Hematopoietic multipotent progenitor cell (in vitro differentiated cells): ENCODE measurements at regions not wholly inside any gene's neighbourhood (a gene's known extent, or its start where the extent isn't known, plus 50 kb on each side); places are given as distances from the start of the nearest gene placed in this dataset.
"Not testable (repeated sequence)": the region's sequence is repeated elsewhere in the genome, so short reads cannot be mapped to it uniquely, and the experiment has no call there.

Experiments
- DNase-seq, 3 donors: peaks; one replicate each; pipeline ENCODE4 v3.0.0-alpha.2; 2011 to 2015; ENCODE audit warnings: low read depth in 2 of 3, low spot score in 2 of 3

DNA sequence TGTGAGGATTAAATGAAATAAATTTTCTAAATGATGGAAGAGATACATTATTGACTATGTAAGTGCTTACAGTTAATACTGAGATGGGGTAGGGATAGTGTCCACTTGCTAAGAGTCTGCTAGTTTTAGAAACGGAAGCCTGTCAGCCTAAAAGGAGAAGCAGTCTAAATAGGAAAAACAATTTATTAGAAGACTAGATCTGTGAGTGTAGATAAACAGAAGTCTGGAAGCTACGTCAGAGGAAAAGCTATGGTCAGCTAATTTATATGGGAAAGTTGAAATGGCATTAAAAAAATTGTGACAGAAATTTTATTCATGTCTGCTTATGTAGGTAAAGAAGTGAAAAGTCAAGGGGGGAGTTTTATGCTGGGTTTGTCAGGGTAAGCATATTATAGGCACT is 1338.4 kb upstream of the CHAC2 start:
- peak in 2 of 3 donors; percentile 24 to 62 for DNase-seq

DNA sequence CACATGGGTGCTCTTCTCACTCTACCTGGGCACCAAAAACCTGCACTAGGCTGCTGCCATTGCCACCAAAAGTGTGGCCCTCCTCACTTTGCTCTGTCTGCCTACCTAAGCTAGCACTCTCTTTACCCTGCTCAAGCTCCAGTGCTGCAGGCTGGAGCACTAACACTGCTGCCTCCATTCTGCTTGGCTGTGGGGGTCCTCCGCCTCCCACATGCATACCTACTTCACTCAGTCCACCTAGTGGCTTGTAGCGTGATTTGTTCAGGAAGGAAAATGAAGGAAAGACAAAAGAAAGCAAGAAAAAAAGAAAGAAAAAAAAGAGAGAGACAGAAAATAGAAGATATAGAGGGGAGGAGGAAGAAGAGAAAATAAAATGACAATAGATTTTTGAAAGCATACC is 1339.4 kb upstream of the CHAC2 start:
- no peak for DNase-seq

DNA sequence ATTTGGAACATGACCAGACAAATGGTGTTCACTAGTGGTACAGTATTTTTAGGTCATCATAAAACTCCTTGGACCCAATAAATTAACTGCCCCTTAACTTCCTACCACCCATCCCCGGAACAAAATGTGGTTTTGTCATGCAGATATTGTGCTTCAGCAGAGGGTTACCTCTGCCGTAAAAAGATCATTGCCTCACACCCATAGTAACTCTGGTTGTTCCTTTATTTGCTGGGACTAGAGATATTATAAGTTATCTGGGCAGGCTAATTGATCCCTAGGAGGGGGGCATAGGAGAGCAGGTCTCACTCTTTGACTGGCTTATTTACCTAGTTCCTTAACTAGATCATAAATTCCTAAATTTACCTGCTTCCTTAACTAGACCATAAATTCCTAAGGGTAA is 1343.9 kb upstream of the CHAC2 start:
- DNase-seq, result no peak

DNA sequence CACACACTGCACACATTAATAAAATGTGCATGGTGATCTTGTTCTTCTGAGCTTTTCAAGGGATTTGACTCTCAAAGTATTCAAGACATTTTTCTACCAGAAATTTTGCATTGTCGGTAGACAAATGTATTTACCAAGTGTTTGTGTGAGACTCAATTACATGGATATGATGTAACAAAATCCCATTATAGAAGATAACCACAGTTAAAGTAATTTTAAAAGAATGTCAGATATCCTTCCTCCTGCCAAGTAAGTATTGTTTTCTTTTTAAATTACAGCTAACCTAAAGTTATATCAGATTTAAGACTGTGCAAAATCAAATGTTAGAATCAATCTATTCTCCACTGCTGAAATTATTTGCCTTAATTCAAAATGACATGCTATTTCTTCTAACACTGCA is 1344.5 kb upstream of the CHAC2 start:
- no peak for DNase-seq

DNA sequence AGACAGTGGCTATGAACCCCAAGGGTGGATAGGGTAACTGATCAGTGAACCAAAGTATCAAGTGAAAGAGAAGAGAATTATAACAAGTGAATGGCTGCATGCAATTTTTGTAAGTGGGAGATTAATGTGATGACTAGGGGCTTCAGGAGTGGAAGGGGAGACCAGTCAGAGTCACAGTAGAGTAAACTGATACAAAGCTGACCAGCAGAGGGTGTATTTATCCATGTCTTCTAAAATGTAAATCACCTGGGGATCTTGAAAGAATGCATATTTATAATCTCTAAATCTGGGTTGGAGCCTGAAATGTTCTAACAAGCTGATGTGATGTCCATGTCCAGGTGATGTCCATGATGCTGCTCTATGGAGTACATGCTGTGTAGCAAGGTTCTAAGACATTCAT is 1351.3 kb upstream of the CHAC2 start:
- DNase-seq, result no peak

DNA sequence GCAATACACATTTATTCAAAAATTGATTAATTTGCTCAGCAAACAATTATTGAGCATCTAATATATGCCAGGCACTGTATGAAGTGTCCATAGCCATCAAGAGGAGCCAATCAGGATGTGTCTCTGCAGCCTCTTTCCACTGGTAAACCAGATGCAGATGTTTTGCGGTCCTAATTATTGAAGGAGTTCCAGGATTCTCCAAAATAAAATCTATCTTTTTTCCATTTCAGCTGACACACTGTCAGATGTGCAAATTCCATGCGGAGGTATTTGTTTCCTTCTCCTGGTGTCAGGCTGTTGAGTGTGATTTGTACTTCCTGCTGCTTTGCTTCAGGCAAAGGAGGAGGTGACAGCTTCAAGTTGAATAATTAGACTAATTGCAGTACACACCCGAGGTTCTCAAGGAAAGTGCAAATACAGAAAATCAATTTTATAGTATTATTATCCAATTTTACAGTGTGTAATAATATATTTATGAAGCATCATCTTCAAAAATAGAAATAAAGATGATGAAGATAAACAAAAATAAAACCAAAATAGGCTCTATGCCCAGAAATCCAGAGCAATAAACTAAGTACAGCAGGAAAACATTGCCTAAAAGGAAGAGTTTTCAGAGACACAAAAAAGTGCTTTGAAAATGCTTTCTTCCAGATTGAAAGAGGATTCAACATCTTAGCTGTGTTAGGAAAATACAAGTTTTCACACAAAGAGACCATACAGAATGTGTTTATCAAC is 1352.9 kb upstream of the CHAC2 start:
- DNase-seq, result no peak

DNA sequence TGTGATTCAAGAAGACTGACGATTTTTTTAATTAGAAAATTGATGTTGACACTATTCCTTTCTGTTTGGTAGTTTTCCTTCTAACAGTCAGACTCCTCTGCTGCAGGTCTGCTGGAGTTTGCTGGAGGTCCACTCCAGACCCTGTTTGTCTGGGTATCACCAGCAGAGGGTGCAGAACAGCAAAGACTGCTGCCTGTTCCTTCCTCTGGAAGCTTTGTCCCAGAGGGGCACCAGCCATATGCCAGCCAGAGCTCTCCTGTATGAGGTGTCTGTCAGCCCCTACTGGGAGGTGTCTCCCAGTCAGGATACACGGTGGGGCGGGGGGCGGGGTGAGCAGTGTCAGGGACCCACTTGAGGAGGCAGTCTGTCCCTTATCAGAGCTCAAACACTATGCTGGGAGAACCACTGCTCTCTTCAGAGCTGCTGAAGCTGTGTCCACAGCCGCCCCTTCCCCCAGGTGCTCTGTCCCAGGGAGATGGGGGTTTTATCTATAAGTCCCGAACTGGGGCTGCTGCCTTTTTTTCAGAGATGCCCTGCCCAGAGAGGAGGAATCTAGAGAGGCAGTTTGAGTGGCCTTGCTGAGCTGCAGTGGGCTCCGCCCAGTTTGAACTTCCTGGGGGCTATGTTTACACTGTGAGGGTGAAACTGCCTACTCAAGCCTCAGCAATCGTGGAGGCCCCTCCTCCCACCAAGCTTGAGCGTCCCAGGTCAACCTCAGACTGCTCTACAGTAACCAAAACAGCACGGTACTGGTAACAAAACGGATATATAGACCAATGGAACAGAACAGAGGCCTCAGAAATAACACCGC is 1358.1 kb upstream of the CHAC2 start:
- DNase-seq, result not testable (repeated sequence)

DNA sequence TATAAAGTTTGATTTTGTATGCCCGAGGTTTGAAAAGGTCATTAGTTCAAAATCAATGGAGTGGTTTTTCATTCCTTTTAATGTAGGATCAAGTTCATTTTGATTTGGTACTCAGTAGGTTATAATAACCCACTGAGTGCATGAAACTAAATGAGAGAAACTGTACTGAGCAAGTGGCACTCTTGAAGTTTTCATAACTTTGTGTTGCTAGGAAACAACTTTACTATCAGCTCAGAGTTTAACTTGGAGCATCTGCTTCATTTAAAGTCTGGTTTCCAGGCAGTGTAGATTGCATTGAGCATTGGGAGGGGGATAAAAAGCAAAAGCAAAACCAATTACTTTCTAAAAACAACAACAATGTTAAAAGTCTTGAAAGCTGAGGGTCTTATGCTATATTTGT is 1361.6 kb upstream of the CHAC2 start:
- peak in 1 of 3 donors; percentile 13 for DNase-seq

DNA sequence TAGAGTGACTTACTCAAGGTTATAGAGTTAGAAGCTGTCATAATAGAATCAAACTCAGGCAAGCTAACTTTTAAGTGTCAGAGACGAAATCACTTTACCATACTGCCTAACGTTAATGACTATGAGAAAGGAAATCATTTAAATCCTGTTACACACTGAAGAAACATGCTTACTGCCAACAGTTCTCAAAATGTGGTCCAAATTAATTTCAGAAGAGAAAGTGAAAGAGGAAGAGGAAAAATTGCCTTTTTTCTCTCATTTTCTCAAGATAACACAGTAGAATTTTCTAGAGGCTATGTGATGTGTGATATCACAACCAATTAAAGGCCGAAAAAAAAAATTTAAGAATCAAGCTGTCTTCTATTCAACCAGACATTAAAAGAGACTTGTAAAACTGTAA is 1362.7 kb upstream of the CHAC2 start:
- DNase-seq, result peak in 1 of 3 donors; percentile 47

DNA sequence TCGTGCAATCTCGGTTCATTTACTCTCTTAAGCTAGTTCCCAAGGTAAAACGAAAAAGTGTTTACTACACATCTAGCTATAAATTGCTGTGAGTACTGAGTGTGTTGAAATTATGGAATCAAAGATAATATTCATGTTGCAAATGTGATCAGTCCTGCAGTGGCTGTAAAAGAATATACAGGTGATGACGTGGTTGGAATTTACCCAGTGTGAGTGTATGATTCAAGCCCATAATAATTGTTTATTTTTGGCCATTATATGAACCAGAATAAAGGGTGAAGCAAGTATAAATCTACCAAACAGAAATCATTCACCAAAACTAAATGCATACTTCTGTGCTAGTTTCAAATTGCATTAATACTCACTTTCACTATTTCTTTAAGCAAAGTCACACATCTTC is 1363.6 kb upstream of the CHAC2 start:
- DNase-seq, result no peak

DNA sequence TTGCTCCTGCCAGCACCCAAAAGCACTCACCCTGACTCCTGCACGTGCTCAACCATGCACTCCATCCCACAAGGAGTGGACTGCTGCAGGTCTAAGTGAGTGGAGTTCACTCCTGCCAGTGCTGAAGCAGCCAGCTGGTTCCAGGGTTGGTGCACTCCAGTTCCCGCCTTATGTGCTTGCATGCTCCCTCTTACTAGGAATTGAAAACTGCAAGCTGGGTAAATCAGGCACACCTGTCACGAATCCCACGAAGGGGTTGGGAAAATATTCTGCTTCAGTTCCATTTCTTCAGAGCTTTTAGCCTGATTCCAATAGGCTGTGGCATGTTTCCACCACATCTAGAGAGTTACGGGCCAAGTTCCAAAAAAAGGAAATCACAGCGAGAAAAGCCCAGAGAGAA is 1365.5 kb upstream of the CHAC2 start:
- DNase-seq, result no peak

DNA sequence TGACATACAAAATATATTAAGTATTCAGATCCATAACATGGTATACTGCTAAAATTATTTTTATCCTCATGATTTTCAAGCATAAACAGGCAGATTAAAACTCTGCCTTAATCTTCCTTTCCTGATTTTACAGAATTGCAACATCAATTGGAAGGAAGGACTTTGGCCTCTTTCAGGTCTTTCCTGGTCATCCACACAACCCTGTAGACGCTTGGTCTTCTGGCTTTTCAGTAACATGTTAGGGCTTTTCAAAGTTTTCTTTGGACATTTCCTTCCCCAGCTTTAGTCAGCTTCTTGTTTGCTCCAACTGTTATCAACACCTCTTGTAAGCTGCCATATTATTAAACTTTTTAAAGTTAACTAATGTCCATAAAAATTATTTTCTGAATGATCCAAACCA is 1364.9 kb upstream of the NRXN1 start:
- DNase-seq, result no peak

DNA sequence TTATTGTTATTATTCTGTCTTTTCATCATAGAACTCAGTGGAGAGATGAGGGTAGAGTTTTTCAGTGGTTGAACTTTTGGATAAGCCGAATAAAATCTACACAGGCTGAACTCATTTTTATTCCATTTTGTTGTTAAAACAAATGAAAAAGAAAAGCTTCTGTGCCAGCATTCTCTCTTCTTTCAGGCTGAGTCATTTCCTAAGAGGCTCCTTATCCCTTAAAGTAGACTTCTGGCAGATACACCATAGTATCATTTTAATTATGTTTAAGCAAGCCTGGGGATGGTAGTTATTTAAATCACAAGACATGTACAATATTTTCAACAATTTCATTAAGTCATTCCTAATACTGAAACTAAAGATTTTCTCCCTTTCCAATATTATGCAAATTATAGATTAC is 1364.0 kb upstream of the NRXN1 start:
- DNase-seq, result no peak

DNA sequence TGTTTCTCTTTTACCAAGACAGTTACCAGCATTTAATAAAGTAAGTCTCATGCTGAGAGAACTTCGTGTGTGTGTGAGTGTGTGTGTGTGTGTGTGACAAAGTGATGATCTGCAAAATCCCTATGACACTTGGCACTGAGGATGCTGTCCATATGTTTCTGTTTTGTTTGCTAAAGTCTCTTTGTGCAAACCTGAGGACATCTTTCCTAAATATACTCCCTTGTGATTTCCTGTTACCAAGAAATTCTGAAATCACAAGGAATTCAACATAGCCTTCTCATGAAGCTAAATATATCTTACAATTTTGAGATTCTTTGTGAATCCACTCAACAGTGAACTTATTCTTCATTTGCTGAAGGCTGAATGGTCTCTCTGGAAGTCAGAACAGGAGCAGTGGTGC is 1359.7 kb upstream of the NRXN1 start:
- no peak for DNase-seq

DNA sequence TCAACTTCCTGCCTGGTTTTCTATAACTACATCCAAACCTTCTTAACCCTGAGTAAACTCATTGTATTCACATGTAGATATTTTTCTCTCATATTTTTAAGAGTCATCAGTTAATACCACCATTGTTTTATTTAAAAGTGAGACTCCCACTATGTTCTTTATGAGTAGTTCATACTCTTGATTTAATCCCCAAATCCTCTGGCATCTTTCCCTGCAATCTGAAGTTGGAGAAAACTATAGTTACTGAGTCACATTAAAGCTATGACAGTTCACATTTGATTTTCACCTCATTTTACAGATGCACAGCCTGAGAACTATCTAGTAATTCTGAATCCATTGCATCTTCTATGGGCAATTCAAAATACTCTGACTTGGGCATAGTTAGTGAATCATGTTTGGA is 1358.7 kb upstream of the NRXN1 start:
- DNase-seq, result no peak

DNA sequence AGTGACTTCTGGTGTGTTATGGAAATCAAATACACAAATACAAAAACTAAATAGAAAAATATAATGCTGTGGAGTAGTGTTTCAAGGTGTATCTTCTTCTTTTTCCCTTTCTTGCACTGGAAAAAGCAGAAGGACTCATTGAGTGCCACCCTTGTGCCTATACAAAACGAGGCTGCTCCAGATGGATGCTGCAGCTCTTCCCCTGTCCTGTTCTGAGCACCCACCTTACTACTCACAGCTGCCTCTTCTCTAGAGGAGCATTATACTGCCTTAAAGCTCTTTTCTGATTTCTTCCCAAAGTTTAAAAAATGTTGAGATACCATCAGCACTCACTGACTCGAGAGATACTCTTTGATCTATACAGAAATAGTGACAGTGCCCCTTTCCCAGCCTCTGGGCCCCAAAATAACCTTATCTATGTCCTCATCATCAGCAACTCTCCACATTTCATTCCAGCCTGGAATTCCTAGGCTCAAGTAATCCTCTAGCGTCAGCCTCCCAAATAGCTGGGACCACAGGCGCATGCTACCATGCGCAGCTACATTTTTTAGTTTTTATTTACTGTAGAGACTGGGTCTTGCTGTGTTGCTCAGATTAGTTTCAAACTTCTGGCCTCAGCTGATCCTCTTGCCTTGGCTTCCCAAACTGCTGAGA is 1356.1 kb upstream of the NRXN1 start:
- no peak for DNase-seq

DNA sequence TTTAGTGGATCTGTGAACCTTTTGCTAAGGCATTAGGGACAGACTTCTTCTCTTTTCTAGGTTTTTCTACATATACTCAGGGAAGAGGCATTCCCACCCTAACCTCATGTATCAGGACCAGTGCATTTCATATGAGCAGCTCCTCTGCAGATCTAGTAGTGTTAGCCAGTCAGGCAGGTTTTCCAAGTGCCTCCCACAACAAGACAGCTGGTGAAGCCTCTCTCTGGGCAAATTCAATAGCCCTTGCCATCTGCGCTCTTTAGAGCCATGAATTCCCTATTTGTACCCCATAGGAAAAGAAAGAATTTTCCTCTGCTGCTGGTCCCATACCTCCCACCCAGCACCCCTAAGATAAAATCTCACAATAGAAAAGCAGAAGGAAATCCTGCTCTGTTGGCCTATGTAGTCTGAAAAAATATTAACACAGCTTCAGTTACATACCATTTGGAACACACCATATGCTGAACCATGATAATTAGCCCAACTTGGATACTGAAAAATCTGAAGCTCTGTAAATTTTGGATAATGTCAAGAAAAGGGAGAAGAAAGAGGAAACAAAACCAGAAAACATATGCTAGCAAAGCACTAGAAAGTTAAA is 1354.6 kb upstream of the NRXN1 start:
- no peak for DNase-seq

DNA sequence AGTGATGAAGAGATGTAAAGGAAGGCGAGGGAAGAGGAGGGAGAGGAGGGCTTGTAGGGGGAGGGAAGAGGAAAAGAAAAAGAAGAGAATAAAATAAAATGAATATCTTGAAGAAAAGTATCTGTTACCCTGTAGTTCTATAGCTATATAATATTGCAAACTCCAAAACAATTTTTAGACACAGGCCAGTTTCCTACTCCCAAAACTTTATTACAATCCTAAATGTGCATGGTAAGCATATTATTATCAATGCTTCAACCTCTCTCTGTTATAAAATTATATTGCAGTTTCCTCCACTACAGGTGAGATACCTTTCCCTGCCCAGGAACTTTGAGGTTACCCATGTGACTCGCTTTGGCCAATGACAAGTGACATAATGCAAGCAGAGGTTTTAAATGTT is 1351.6 kb upstream of the NRXN1 start:
- no peak for DNase-seq

DNA sequence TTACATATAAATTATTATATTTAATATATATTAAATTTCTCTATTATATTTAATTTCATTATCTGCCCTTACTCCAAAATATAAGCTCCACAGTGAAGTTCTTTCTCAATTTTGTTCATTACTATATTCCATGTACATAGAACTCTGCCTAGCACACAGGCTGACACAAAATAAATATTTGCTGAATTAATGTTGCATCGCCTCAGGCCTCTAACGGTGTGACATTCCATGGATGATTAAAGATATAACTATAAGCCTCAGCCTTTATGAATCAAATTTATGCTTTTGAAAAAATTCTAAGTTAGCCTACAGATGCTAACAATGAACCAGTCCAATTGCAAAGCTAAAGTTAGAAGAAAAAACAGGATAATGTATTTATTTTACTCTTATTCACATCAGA is 1337.2 kb upstream of the NRXN1 start:
- no peak for DNase-seq

DNA sequence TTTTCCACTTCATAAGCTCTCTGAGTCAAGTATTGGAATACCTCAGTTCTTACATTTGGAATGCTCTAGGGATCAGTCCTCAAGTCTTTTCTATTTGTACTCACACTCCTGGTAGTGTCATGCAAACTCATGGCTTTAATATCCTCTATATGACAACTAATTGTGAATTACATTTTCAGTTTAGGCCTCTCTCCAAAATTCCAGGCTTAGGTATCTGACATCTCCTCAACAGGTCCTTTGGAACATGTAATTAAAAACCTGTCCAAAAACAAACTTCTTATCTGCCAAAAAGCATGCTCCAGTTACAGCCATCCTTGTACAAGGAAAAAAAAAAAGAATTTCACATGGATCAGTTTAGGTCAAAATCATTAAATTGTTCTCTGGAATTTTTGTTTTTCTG is 1336.2 kb upstream of the NRXN1 start:
- DNase-seq, result no peak

DNA sequence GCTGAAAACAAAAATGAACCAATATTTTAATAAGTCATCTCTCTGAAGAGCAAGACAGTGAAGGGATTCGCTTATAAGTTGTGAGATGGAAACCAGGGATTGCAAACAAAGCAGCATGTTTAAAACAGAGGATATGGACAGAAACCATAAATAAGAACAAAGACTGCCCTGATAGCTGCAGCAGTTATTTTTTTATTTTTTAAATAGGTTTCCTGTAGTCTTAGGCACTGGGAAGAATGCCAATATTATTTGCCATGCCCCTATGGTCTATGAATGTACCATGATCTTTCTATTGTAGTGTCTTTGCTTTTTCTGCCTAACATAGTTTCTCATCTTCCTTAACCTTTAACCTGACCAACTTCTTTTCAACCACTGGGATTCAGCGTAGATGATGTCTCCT is 1334.0 kb upstream of the NRXN1 start:
- DNase-seq, result no peak
